Brain microvascular endothelial cell (primary cell): ENCODE measurements at regions not wholly inside any gene's neighbourhood (a gene's known extent, or its start where the extent isn't known, plus 50 kb on each side); places are given as distances from the start of the nearest gene placed in this dataset.

Source experiments
- DNase-seq: peaks from one replicate; pipeline ENCODE4 v3.0.0-alpha.2; 2020
- H3K27ac ChIP-seq: fragments of 250-450 bp; sonication (Bioruptor Pico); 2 replicates; pipeline ENCODE4 v1.5.1; 2020; ENCODE audit warnings: mild to moderate bottlenecking, moderate library complexity
- H3K27me3 ChIP-seq: fragments of 250-450 bp; sonication (Bioruptor Pico); replicated peaks from 2 replicates; pipeline ENCODE4 v1.5.1; 2020; ENCODE audit warnings: mild to moderate bottlenecking
- H3K36me3 ChIP-seq: fragments of 250-450 bp; sonication (Bioruptor Pico); replicated peaks from 2 replicates; pipeline ENCODE4 v1.5.1; 2020; ENCODE audit warnings: mild to moderate bottlenecking
- H3K4me3 ChIP-seq: 2 replicates; pipeline ENCODE4 v1.5.1; 2011; ENCODE audit warnings: low read depth, mild to moderate bottlenecking, control low read depth, low read length, moderate library complexity
- CTCF ChIP-seq: IDR thresholded peaks from 2 replicates; pipeline ENCODE4 v1.5.1; 2011; ENCODE audit warnings: low read depth, mild to moderate bottlenecking, moderate library complexity, low read length, control low read depth, inconsistent platforms; ENCODE audit errors: missing control alignments
- in situ Hi-C: cut with HindIII; loops from 2 replicates; pipeline ENCODE4 v1.10.0; 2017; ENCODE audit warnings: low sequenced_read_pairs, low pct_ligation_motif_present

- no peaks in the 10 kb centered on the region for H3K27me3 ChIP-seq
- TF ChIP-seq CTCF: no peak
- H3K27ac ChIP-seq: no peak overlapping the region
- DNase-seq: no peak
- no peak overlapping the region for H3K4me3 ChIP-seq
- H3K36me3 ChIP-seq: no peaks in the 10 kb centered on the region
- in situ Hi-C loops: no loop called here
Observed at GRCh38 chr13:74669149-74669548, 534.9 kb upstream of the KLF12 start.

GRCh38 chr13:74667656-74668203 is 533.5 kb upstream of the KLF12 start:
- no peak for TF ChIP-seq CTCF
- Histone ChIP-seq H3K4me3 (no peak overlapping the region), H3K36me3 (no peaks in the 10 kb centered on the region), H3K27ac (no peak overlapping the region), H3K27me3 (no peaks in the 10 kb centered on the region)
- in situ Hi-C loops: no loop called here
- DNase-seq: no peak

- TF ChIP-seq CTCF: no peak
- H3K36me3 ChIP-seq: no peaks in the 10 kb centered on the region
- in situ Hi-C loops: no loop called here
- H3K27ac ChIP-seq: no peak overlapping the region
- no peak overlapping the region for H3K4me3 ChIP-seq
- no peaks in the 10 kb centered on the region for H3K27me3 ChIP-seq
- no peak for DNase-seq
Observed at GRCh38 chr13:74662905-74663304, 528.7 kb upstream of the KLF12 start.

- no peaks in the 10 kb centered on the region for H3K36me3 ChIP-seq
- in situ Hi-C loops: no loop called here
- no peaks in the 10 kb centered on the region for H3K27me3 ChIP-seq
- TF ChIP-seq CTCF: no peak
- H3K4me3 ChIP-seq: no peak overlapping the region
- H3K27ac ChIP-seq: no peak overlapping the region
- DNase-seq: no peak
Observed at GRCh38 chr13:74661851-74662250, 527.6 kb upstream of the KLF12 start.

GRCh38 chr13:74657765-74658164 is 523.6 kb upstream of the KLF12 start:
- Histone ChIP-seq H3K27ac (no peak overlapping the region), H3K27me3 (no peaks in the 10 kb centered on the region), H3K36me3 (no peaks in the 10 kb centered on the region), H3K4me3 (no peak overlapping the region)
- DNase-seq: no peak
- TF ChIP-seq CTCF: no peak
- in situ Hi-C loops: no loop called here

- no peak for DNase-seq
- in situ Hi-C loops: no loop called here
- H3K27me3 ChIP-seq: no peaks in the 10 kb centered on the region
- H3K4me3 ChIP-seq: no peak overlapping the region
- H3K36me3 ChIP-seq: no peaks in the 10 kb centered on the region
- no peak for TF ChIP-seq CTCF
- no peak overlapping the region for H3K27ac ChIP-seq
Observed at GRCh38 chr13:74651121-74651520, 516.9 kb upstream of the KLF12 start.
